ENCODE measurements at regions not wholly inside any gene's neighbourhood (a gene's known extent, or its start where the extent isn't known, plus 50 kb on each side); places are given as distances from the start of the nearest gene placed in this dataset.

GRCh38 chr5:100746730-100747129, 156.4 kb downstream of the ST8SIA4 start:
- TF ChIP-seq POLR2A (IDR thresholded peaks at IDR 0.05) (no peak), CTCF (IDR thresholded peaks at IDR 0.05) (no peak)

GRCh38 chr5:100749771-100750284, 153.3 kb downstream of the ST8SIA4 start:
- H3K27ac ChIP-seq, result no peak overlapping the region
- no peaks in the 10 kb centered on the region for H3K9me3 ChIP-seq
- no peaks in the 10 kb centered on the region for H3K4me1 ChIP-seq
- intact Hi-C loops (cut with DNase I), result no loop called here
- DNase-seq, result no peak
- TF ChIP-seq POLR2A (IDR thresholded peaks at IDR 0.05), result no peak
- no peak for TF ChIP-seq CTCF (IDR thresholded peaks at IDR 0.05)
- H3K36me3 ChIP-seq (replicated peaks in 1 of 2; ENCODE audit: insufficient read depth in 1 of 2, low read depth in 2 of 2), result no peaks in the 10 kb centered on the region
- no peaks in the 10 kb centered on the region for H3K27me3 ChIP-seq
- no peak for ATAC-seq
- 73 to 75% methylated on average over 8 of the region's 8 CpGs for WGBS, 2 donors
- no peak overlapping the region for H3K4me3 ChIP-seq

More at GRCh38 chr5:100746730-100747129, 156.4 kb downstream of the ST8SIA4 start:
- intact Hi-C loops (cut with DNase I), result no loop called here
- Histone ChIP-seq H3K4me3 (no peak overlapping the region), H3K9me3 (no peaks in the 10 kb centered on the region), H3K27ac (no peak overlapping the region), H3K4me1 (no peaks in the 10 kb centered on the region), H3K36me3 (replicated peaks in 1 of 2; ENCODE audit: insufficient read depth in 1 of 2, low read depth in 2 of 2) (no peaks in the 10 kb centered on the region), H3K27me3 (no peaks in the 10 kb centered on the region)
- DNase-seq (no peak), ATAC-seq (no peak)
- 40 to 48% methylated on average over 1 of the region's 1 CpG for WGBS, 2 donors

GRCh38 chr5:100755435-100755834, 147.6 kb downstream of the ST8SIA4 start:
- Histone ChIP-seq H3K9me3 (no peaks in the 10 kb centered on the region), H3K27me3 (no peaks in the 10 kb centered on the region), H3K4me3 (no peak overlapping the region), H3K27ac (no peak overlapping the region), H3K4me1 (no peaks in the 10 kb centered on the region), H3K36me3 (replicated peaks in 1 of 2; ENCODE audit: insufficient read depth in 1 of 2, low read depth in 2 of 2) (no peaks in the 10 kb centered on the region)
- TF ChIP-seq CTCF (IDR thresholded peaks at IDR 0.05), result no peak
- TF ChIP-seq POLR2A (IDR thresholded peaks at IDR 0.05), result no peak
- ATAC-seq (no peak), DNase-seq (no peak)
- WGBS, 2 donors, result 54 to 61% methylated on average over 2 of the region's 2 CpGs
- intact Hi-C loops (cut with DNase I), result no loop called here

All from body of pancreas (tissue), 4 donors.